Natural killer cell (primary cell): ENCODE measurements at regions not wholly inside any gene's neighbourhood (a gene's known extent, or its start where the extent isn't known, plus 50 kb on each side); places are given as distances from the start of the nearest gene placed in this dataset.

Experiments used
- ATAC-seq, 3 donors: fragments of 150-1000 bp in 2 of 3; fragments of 200-7000 bp in 1 of 3; cut with Tn5 transposase; 1 replicate in 1 of 3; 2 replicates in 2 of 3; pipeline ENCODE4 v1.10.0; 2021; ENCODE audit warnings: mild to moderate bottlenecking in 2 of 3, moderate library complexity in 2 of 3
- DNase-seq, 2 donors: peaks; one replicate each; pipeline versions ENCODE4 v3.0.0 to v3.0.0-alpha.2; 2013 to 2021; ENCODE audit warnings: mixed read lengths in 1 of 2
- H3K27ac ChIP-seq: one replicate; pipeline ENCODE4 v1.5.1; 2013; ENCODE audit warnings: mild to moderate bottlenecking, low read length
- H3K27me3 ChIP-seq: one replicate; pipeline ENCODE4 v1.6.1; 2013; ENCODE audit warnings: low read length; ENCODE audit not compliant: control insufficient read depth, insufficient read depth
- H3K36me3 ChIP-seq: one replicate; pipeline ENCODE4 v1.6.1; 2013; ENCODE audit warnings: low read length; ENCODE audit not compliant: control insufficient read depth, insufficient read depth
- H3K4me1 ChIP-seq: one replicate; pipeline ENCODE4 v1.6.1; 2013; ENCODE audit warnings: low read length; ENCODE audit not compliant: control insufficient read depth, insufficient read depth
- H3K4me3 ChIP-seq: one replicate; pipeline ENCODE4 v1.5.1; 2013; ENCODE audit warnings: low read length
- H3K9me3 ChIP-seq: one replicate; pipeline ENCODE4 v1.6.1; 2013; ENCODE audit warnings: low read length; ENCODE audit not compliant: control insufficient read depth, insufficient read depth
- H3K27ac Mint-ChIP-seq, 2 donors: one replicate each; pipeline ENCODE4 v1.8.0; 2022; ENCODE audit warnings: mild to moderate bottlenecking in 2 of 2, mixed read lengths in 2 of 2, moderate library complexity in 1 of 2
- H3K27me3 Mint-ChIP-seq, 2 donors: one replicate each; pipeline ENCODE4 v1.8.0; 2022; ENCODE audit warnings: low read depth in 2 of 2, mixed read lengths in 2 of 2
- H3K36me3 Mint-ChIP-seq: one replicate; pipeline ENCODE4 v1.8.0; 2022; ENCODE audit warnings: mixed read lengths
- H3K4me1 Mint-ChIP-seq, 2 donors: one replicate each; pipeline ENCODE4 v1.8.0; 2022; ENCODE audit warnings: mixed read lengths in 2 of 2
- H3K4me3 Mint-ChIP-seq: one replicate; pipeline ENCODE4 v1.8.0; 2022; ENCODE audit warnings: mild to moderate bottlenecking, moderate library complexity, mixed read lengths
- H3K9me3 Mint-ChIP-seq, 2 donors: one replicate each; pipeline ENCODE4 v1.8.0; 2022; ENCODE audit warnings: mixed read lengths in 2 of 2
- CTCF ChIP-seq: fragments of 200-600 bp; IDR thresholded peaks from one replicate; pipeline ENCODE4 v1.8.0; 2022; ENCODE audit warnings: antibody characterized with exemption
- WGBS: methylation state at CpG from one replicate; pipeline ENCODE4 v1.1.7; 2013; ENCODE audit warnings: missing lambda C conversion rate; ENCODE audit not compliant: insufficient coverage; 5-methylcytosine and 5-hydroxymethylcytosine counted together
- intact Hi-C: fragments of 100-400 bp; cut with micrococcal nuclease; formaldehyde crosslinking; loops from one replicate; pipeline ENCODE4 v1.14.2; 2022

- no peak for ATAC-seq
- Mint-ChIP-seq H3K27ac (no peak overlapping the region), H3K4me1 (no peaks in the 10 kb centered on the region), H3K4me3 (no peak overlapping the region), H3K36me3 (no peaks in the 10 kb centered on the region), H3K27me3 (no peaks in the 10 kb centered on the region), H3K9me3 (no peaks in the 10 kb centered on the region)
- no peak overlapping the region for H3K27ac ChIP-seq
- H3K27me3 ChIP-seq: no peaks in the 10 kb centered on the region
- no peak for TF ChIP-seq CTCF
- no peak for DNase-seq
- H3K4me1 ChIP-seq: no peaks in the 10 kb centered on the region
- intact Hi-C loops: no loop called here
- no peaks in the 10 kb centered on the region for H3K36me3 ChIP-seq
- no peak overlapping the region for H3K4me3 ChIP-seq
- 90% methylated on average over 3 of the region's 3 CpGs for WGBS
- H3K9me3 ChIP-seq: no peaks in the 10 kb centered on the region
Measured at GRCh38 chr3:177443469-177443868, 246.2 kb upstream of the TBL1XR1 start.

- H3K27me3 Mint-ChIP-seq: no peaks in the 10 kb centered on the region
- no peak overlapping the region for H3K27ac ChIP-seq
- H3K27me3 ChIP-seq: no peaks in the 10 kb centered on the region
- no peak overlapping the region for H3K4me3 ChIP-seq
- 100% methylated on average over 1 of the region's 1 CpG for WGBS
- H3K9me3 ChIP-seq: no peaks in the 10 kb centered on the region
- H3K4me3 Mint-ChIP-seq: no peak overlapping the region
- ATAC-seq (no peak), DNase-seq (no peak)
- intact Hi-C loops: no loop called here
- H3K36me3 ChIP-seq: no peaks in the 10 kb centered on the region
- TF ChIP-seq CTCF: no peak
- no peak overlapping the region for H3K27ac Mint-ChIP-seq
- no peaks in the 10 kb centered on the region for H3K9me3 Mint-ChIP-seq
- no peaks in the 10 kb centered on the region for H3K36me3 Mint-ChIP-seq
- H3K4me1 ChIP-seq: peaks cover 6% of the 10 kb centered on the region
- H3K4me1 Mint-ChIP-seq: peaks cover 9 to 10% of the 10 kb centered on the region in 2 donors
Measured at GRCh38 chr3:177444696-177445095, 247.4 kb upstream of the TBL1XR1 start.

GRCh38 chr3:177445549-177445948 is 248.3 kb upstream of the TBL1XR1 start:
- Mint-ChIP-seq H3K27ac (no peak overlapping the region), H3K9me3 (no peaks in the 10 kb centered on the region), H3K36me3 (no peaks in the 10 kb centered on the region), H3K27me3 (no peaks in the 10 kb centered on the region), H3K4me3 (no peak overlapping the region), H3K4me1 (peaks cover 13 to 14% of the 10 kb centered on the region in 2 donors)
- no peak overlapping the region for H3K4me3 ChIP-seq
- no peak for ATAC-seq
- no peak for DNase-seq
- H3K36me3 ChIP-seq: no peaks in the 10 kb centered on the region
- H3K4me1 ChIP-seq: peaks cover 13% of the 10 kb centered on the region
- intact Hi-C loops: no loop called here
- no peak overlapping the region for H3K27ac ChIP-seq
- H3K9me3 ChIP-seq: no peaks in the 10 kb centered on the region
- H3K27me3 ChIP-seq: no peaks in the 10 kb centered on the region
- TF ChIP-seq CTCF: no peak

- no peak for TF ChIP-seq CTCF
- Mint-ChIP-seq H3K36me3 (no peaks in the 10 kb centered on the region), H3K4me1 (peaks cover 13 to 14% of the 10 kb centered on the region in 2 donors), H3K4me3 (no peak overlapping the region), H3K9me3 (no peaks in the 10 kb centered on the region), H3K27ac (no peak overlapping the region), H3K27me3 (no peaks in the 10 kb centered on the region)
- DNase-seq (no peak), ATAC-seq (no peak)
- WGBS: 82% methylated on average over 5 of the region's 6 CpGs
- H3K9me3 ChIP-seq: no peaks in the 10 kb centered on the region
- H3K27me3 ChIP-seq: no peaks in the 10 kb centered on the region
- no peaks in the 10 kb centered on the region for H3K36me3 ChIP-seq
- intact Hi-C loops: no loop called here
- no peak overlapping the region for H3K27ac ChIP-seq
- H3K4me1 ChIP-seq: peaks cover 13% of the 10 kb centered on the region
- H3K4me3 ChIP-seq: no peak overlapping the region
Measured at GRCh38 chr3:177446165-177446601, 248.9 kb upstream of the TBL1XR1 start.
